Heart right ventricle (tissue), 16 donors: ENCODE measurements at regions not wholly inside any gene's neighbourhood (a gene's known extent, or its start where the extent isn't known, plus 50 kb on each side); places are given as distances from the start of the nearest gene placed in this dataset.

ENCODE experiments used
- ATAC-seq, 8 donors: fragments of 200-7000 bp; cut with Tn5 transposase; one replicate each; pipeline ENCODE4 v1.9.1; 2020; ENCODE audit warnings: mild to moderate bottlenecking in 8 of 8, moderate library complexity in 8 of 8, moderate number of reproducible peaks in 1 of 8
- DNase-seq, 2 donors: peaks; one replicate each; pipeline ENCODE4 v3.0.0-alpha.2; 2020
- H3K27ac ChIP-seq, 10 donors: fragments of 200-600 bp; sonication (generic) in 2 of 10; one replicate each; pipeline versions ENCODE4 v1.5.0 to v1.8.0; 2020 to 2022; ENCODE audit warnings: mild to moderate bottlenecking in 3 of 10
- H3K27me3 ChIP-seq, 7 donors: fragments of 200-600 bp; one replicate each; pipeline ENCODE4 v1.8.0; 2021 to 2022; ENCODE audit warnings: mild to moderate bottlenecking in 2 of 7
- H3K36me3 ChIP-seq, 9 donors: fragments of 200-600 bp; sonication (generic) in 1 of 9; one replicate each; pipeline versions ENCODE4 v1.5.0 to v1.8.0; 2020 to 2022; ENCODE audit warnings: mild to moderate bottlenecking in 2 of 9
- H3K4me1 ChIP-seq, 9 donors: fragments of 200-600 bp; sonication (generic) in 1 of 9; one replicate each; pipeline versions ENCODE4 v1.5.0 to v1.8.0; 2020 to 2022; ENCODE audit warnings: mild to moderate bottlenecking in 4 of 9
- H3K4me3 ChIP-seq, 10 donors: fragments of 200-600 bp; sonication (generic) in 2 of 10; one replicate each; pipeline versions ENCODE4 v1.5.0 to v1.8.0; 2020 to 2022; ENCODE audit warnings: mild to moderate bottlenecking in 7 of 10, moderate library complexity in 2 of 10
- H3K9me3 ChIP-seq, 11 donors: fragments of 200-600 bp in 10 of 11; sonication (generic) in 2 of 11; one replicate each; pipeline versions ENCODE4 v1.5.0 to v1.8.0; 2013 to 2022; ENCODE audit warnings: mild to moderate bottlenecking in 2 of 11, control low read depth in 1 of 11, moderate library complexity in 1 of 11
- WGBS, 2 donors: extraction: QIAGEN DNeasy Blood & Tissue Kit; methylation state at CpG; one replicate each; pipeline ENCODE4 v1.1.7; 2013; ENCODE audit warnings: inconsistent platforms in 1 of 2; 5-methylcytosine and 5-hydroxymethylcytosine counted together
- intact Hi-C, 10 donors: fragments of 100-400 bp; cut with DNase I; formaldehyde crosslinking; loops; one replicate each; pipeline versions ENCODE4 v1.11.1 to v1.14.2; 2022
- TF ChIP-seq, protein P1 (sequence below), 9 donors: fragments of 200-600 bp; sonication (generic) in 2 of 9; IDR thresholded peaks; one replicate each; pipeline versions ENCODE4 v1.5.0 to v1.8.0; 2021 to 2022; ENCODE audit warnings: antibody characterized with exemption in 9 of 9, mild to moderate bottlenecking in 5 of 9, moderate library complexity in 1 of 9
- donor health status: Arrhythmogenic right ventricular cardiomyopathy.
- donor health status: ischemic (EF 13 %, LVEDD 7.1; RV severe dilation, severe dysfunction).
- donor health status: healthy with polysubstance abuse.
- donor health status: DM: no; HTN: yes; CAD: no.
- donor health status: DM: no; HTN: no; CAD: no.
- donor health status: ischemic (EF 25% LVEDD 6.9; RV normal size, moderate dysfunction).
- donor health status: ischemic (EF 25% LVEDD 5.7; RV mildly dilated, moderate dysfunction).
- donor health status: healthy.
- donor health status: DM: yes; HTN: yes; CAD: no.
- donor health status: Ischemic cardiomyopathy.
- donor health status: ischemic (EF 35%, LVEDD 5.7; RV mildly dilated, moderate dysfunction).
- donor health status: nonischemic (EF 11% LVEDD 7.7; RV severe dilation, severe dysfunction).
- donor health status: DM: yes; HTN: yes; CAD: no.
- donor health status: PGD.
- donor health status: ischemic (EF 29% LVEDD 5.4; RV normal size, mild dysfunction).
- donor health status: nonischemic (EF 23%, LVEDD 6.1; RV moderate dilation, normal function).

DNA sequence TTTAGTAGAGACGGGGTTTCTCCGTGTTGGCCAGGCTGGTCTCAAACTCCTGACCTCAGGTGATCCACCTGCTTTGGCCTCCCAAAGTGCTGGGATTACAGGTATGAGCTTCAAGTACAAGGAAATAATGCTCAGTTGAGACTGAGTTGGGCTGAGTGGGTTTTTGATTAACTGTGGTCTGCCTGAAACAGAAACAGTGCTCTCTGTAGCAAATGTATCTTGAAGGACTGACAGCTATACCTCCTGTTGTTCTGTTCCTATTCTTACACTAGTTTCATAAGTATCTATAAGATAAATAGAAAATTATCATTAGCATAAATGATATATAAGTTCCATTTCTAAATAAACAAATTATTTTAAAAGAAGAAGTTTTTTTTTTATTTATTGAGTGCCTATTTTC is 142.8 kb upstream of the PTPRK start:
- no peaks in the 10 kb centered on the region for H3K9me3 ChIP-seq
- 88 to 93% methylated on average over 2 of the region's 2 CpGs for WGBS, 2 donors
- TF ChIP-seq, protein P1, sequence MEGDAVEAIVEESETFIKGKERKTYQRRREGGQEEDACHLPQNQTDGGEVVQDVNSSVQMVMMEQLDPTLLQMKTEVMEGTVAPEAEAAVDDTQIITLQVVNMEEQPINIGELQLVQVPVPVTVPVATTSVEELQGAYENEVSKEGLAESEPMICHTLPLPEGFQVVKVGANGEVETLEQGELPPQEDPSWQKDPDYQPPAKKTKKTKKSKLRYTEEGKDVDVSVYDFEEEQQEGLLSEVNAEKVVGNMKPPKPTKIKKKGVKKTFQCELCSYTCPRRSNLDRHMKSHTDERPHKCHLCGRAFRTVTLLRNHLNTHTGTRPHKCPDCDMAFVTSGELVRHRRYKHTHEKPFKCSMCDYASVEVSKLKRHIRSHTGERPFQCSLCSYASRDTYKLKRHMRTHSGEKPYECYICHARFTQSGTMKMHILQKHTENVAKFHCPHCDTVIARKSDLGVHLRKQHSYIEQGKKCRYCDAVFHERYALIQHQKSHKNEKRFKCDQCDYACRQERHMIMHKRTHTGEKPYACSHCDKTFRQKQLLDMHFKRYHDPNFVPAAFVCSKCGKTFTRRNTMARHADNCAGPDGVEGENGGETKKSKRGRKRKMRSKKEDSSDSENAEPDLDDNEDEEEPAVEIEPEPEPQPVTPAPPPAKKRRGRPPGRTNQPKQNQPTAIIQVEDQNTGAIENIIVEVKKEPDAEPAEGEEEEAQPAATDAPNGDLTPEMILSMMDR (IDR thresholded peaks at IDR 0.05) = no peak
- no peaks in the 10 kb centered on the region for H3K27me3 ChIP-seq
- H3K4me1 ChIP-seq = peaks cover 0 to 11% (median 0%) of the 10 kb centered on the region in 9 donors
- H3K4me3 ChIP-seq = no peak overlapping the region
- no peaks in the 10 kb centered on the region for H3K36me3 ChIP-seq
- DNase-seq (no peak), ATAC-seq (no peak)
- H3K27ac ChIP-seq = no peak overlapping the region
- intact Hi-C loops = no loop called here

- 59 to 62% methylated on average over 5 of the region's 5 CpGs for WGBS, 2 donors
- peaks cover 0 to 6% (median 0%) of the 10 kb centered on the region in 9 donors for H3K4me1 ChIP-seq
- ATAC-seq (peak in 4 of 8 donors; percentile 35 to 60 (median 56)), DNase-seq (no peak)
- peak overlapping the region in 1 of 10 donors; percentile 1 for H3K4me3 ChIP-seq
- H3K27ac ChIP-seq = peak overlapping the region in 4 of 10 donors; percentile 7 to 38 (median 12)
- H3K9me3 ChIP-seq = no peaks in the 10 kb centered on the region
- H3K36me3 ChIP-seq = no peaks in the 10 kb centered on the region
- TF ChIP-seq, protein P1 (IDR thresholded peaks at IDR 0.05) = no peak
- intact Hi-C loops = no loop called here
- no peaks in the 10 kb centered on the region for H3K27me3 ChIP-seq
Measured at GRCh38 chr6:128659878-128660622, 139.7 kb upstream of the PTPRK start.

DNA sequence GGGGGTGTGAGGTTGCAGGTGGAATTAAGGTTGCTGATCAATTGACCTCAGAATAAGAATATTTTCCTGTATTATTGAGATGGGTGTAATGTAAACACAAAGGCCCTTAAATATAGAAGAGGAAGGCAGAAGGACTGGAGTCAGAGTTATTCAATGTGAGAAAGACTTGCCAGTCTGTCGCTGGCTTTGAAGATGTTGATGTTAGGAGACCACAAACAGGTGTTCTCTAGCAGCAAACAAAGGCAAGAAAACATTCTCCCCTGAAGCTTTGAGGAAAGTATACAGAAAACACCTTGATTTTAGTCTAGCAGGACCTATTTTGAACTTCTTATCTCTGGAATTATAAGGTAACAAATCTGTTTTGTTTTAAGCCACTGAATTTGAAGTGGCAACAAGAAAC is 138.9 kb upstream of the PTPRK start:
- 59 to 70% methylated on average over 1 of the region's 1 CpG for WGBS, 2 donors
- no peak overlapping the region for H3K4me3 ChIP-seq
- ATAC-seq = no peak
- H3K36me3 ChIP-seq = no peaks in the 10 kb centered on the region
- no peaks in the 10 kb centered on the region for H3K9me3 ChIP-seq
- peaks cover 0 to 6% (median 0%) of the 10 kb centered on the region in 9 donors for H3K4me1 ChIP-seq
- DNase-seq = no peak
- H3K27ac ChIP-seq = peak overlapping the region in 2 of 10 donors; percentile 9 to 38
- intact Hi-C loops = no loop called here
- TF ChIP-seq, protein P1 (IDR thresholded peaks at IDR 0.05) = no peak
- H3K27me3 ChIP-seq = no peaks in the 10 kb centered on the region

GRCh38 chr6:128657181-128657580 is 136.8 kb upstream of the PTPRK start:
- H3K4me3 ChIP-seq = no peak overlapping the region
- no peaks in the 10 kb centered on the region for H3K27me3 ChIP-seq
- no peak for DNase-seq
- no peaks in the 10 kb centered on the region for H3K36me3 ChIP-seq
- intact Hi-C loops = no loop called here
- H3K9me3 ChIP-seq = no peaks in the 10 kb centered on the region
- H3K4me1 ChIP-seq = peaks cover 0 to 6% (median 0%) of the 10 kb centered on the region in 9 donors
- ATAC-seq = no peak
- H3K27ac ChIP-seq = no peak overlapping the region
- TF ChIP-seq, protein P1 (IDR thresholded peaks at IDR 0.05) = no peak
